ENCODE measurements at regions not wholly inside any gene's neighbourhood (a gene's known extent, or its start where the extent isn't known, plus 50 kb on each side); places are given as distances from the start of the nearest gene placed in this dataset.

DNA sequence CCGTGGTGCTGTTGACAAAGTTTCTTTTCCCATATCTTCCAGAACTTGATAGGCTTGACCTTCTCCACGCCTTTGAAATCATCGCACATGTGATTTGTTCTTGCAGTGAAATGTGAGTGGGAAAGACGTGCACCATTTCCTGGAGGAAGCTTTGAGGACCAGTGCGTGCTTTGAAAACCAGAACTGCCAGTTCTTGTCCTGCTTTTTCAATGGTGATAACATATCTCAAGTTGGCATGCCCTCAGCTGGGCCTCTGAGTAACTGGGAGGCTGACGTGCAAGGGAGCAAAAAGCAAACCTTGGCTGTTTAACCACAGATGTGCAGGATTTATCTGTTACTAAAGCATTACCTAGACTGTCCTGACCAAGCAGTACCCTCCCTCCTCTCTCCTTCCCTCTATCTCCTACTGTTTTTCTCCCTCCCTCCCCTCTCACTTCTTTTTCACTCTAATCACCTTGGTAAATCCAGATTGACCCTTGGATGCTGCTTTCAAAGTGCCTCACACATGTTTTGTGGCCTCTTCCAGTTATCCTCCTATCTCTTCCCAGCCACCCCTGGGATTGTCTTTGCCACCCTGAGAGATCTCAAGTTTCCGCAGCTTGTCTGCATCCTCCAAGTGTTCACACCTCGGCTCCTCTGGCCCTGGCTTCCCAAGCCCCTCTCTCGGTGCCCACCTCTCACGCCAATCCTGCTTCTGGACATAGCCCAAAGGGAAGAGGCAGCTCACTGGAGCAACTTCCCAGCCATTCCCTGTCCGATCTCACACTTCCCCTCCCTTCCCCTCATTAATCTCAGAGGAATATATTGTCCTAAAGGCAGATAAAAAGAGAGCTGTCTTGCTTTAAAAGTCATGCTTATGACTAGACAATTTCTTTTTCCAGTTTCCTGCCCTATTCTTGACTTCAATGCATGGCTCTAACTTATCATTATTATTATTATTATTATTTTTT, 198.3 kb downstream of the ERCC6L2 start:
- Histone ChIP-seq H3K4me3 (no peak overlapping the region), H3K9ac (no peak overlapping the region), H3K4me2 (peak overlapping the region in 6 of 11 experiments; percentile 0 to 26 (median 8); a peak in 5 of 22 replicates), H3K27me3 (no peaks in the 10 kb centered on the region), H3K4me1 (peaks cover 6 to 27% (median 24%) of the 10 kb centered on the region in 10 experiments; a peak in 15 of 20 replicates), H3K9me3 (replicated peaks in 1 of 11) (peaks cover 0 to 11% (median 6%) of the 10 kb centered on the region in 11 experiments; a peak in 10 of 22 replicates), H3K36me3 (no peaks in the 10 kb centered on the region), H3K27ac (no peak overlapping the region), H4K20me1 (no peaks in the 10 kb centered on the region)
- no peak for TF ChIP-seq Cebpa-rat (IDR thresholded peaks at IDR 0.05)

DNA sequence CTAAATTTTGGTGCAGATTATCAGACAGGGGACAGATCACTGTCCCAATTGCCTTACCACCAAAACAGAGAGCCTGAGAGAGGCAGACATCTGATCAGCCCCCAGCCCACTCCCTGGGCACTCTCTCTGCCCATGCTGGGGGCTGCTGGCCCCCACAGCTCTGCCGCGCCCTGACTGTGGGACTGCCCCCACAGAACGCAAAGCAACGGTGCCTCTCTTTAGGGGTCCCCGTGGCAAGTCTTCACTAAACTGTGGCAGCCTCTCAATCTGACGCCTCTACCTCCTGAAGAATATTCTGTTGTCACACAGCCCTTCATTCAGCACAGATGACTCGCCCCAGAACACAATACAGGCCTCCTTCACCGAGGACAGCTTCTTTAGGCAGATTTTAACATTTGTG, 197.4 kb downstream of the ERCC6L2 start:
- no peak overlapping the region for H3K27ac ChIP-seq
- H3K4me3 ChIP-seq, result no peak overlapping the region
- H3K9ac ChIP-seq, result no peak overlapping the region
- no peaks in the 10 kb centered on the region for H4K20me1 ChIP-seq
- no peaks in the 10 kb centered on the region for H3K36me3 ChIP-seq
- H3K4me1 ChIP-seq, result peaks cover 6 to 36% (median 25%) of the 10 kb centered on the region in 10 experiments; a peak in 15 of 20 replicates
- H3K4me2 ChIP-seq, result peak overlapping the region in 3 of 11 experiments; percentile 0 to 26 (median 5); a peak in 2 of 22 replicates
- H3K9me3 ChIP-seq (replicated peaks in 1 of 11), result peaks cover 0 to 4% (median 1%) of the 10 kb centered on the region in 11 experiments; a peak in 6 of 22 replicates
- no peak for TF ChIP-seq Cebpa-rat (IDR thresholded peaks at IDR 0.05)
- H3K27me3 ChIP-seq, result no peaks in the 10 kb centered on the region

DNA sequence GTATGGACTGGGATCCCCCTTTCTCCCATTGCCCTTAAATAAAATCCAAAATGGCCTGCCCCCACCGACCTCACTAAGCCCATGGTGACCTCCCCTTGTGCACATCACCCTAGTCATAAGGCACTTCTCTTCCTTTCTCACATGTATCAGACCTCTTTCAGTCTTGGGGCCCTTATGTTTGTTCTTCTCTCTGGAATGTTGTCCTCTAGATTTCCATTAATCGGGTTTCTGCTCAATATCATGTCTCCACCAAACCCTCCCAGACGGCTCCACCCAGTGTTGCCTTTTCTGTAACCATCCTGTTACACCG, 196.3 kb downstream of the ERCC6L2 start:
- Histone ChIP-seq H4K20me1 (no peaks in the 10 kb centered on the region), H3K4me2 (no peak overlapping the region), H3K27ac (no peak overlapping the region), H3K27me3 (no peaks in the 10 kb centered on the region), H3K36me3 (no peaks in the 10 kb centered on the region), H3K9me3 (replicated peaks in 1 of 11) (no peaks in the 10 kb centered on the region), H3K4me3 (no peak overlapping the region), H3K9ac (no peak overlapping the region), H3K4me1 (peaks cover 8 to 47% (median 25%) of the 10 kb centered on the region in 10 experiments; a peak in 16 of 20 replicates)
- TF ChIP-seq Cebpa-rat (IDR thresholded peaks at IDR 0.05), result no peak

DNA sequence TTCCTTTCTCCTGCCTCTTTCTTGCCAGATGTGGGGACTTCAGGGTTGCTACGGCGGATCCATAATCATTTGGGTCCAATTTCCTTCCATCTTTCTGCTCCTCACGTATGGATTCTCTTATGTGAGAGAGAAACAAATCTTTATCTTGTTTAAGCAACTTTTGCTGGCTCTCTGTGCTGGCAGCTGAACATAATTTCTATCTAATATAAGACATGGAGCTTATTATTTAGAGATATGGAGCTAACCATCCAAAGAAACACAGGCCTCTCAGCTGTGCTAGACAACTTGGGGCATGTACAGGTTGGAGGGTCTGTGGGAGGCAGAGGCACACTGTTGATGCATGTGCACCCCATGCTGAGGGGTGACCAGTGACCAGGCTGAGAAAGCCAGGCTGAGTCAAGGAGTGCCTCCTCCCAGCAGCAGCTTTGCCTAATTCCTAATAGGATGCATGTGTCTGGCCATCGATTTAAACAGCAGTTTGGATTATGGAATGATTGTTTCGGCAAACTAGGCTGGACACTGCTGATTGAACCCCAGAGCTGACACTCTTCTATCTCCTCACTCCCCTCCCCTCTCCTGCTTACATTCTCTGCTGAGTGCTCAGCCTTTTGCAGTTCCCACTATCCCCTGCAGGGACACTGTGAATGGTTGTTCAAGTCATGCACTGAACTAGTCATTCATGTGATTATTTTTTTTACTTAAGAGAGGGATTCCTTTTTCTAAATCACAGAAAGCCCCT, 195.8 kb downstream of the ERCC6L2 start:
- no peaks in the 10 kb centered on the region for H3K36me3 ChIP-seq
- H3K4me2 ChIP-seq, result no peak overlapping the region; a peak in 1 of 22 replicates
- no peaks in the 10 kb centered on the region for H3K27me3 ChIP-seq
- no peak overlapping the region for H3K4me3 ChIP-seq
- H4K20me1 ChIP-seq, result no peaks in the 10 kb centered on the region
- H3K9me3 ChIP-seq (replicated peaks in 1 of 11), result no peaks in the 10 kb centered on the region
- no peak overlapping the region for H3K27ac ChIP-seq
- peaks cover 8 to 52% (median 25%) of the 10 kb centered on the region in 10 experiments; a peak in 16 of 20 replicates for H3K4me1 ChIP-seq
- no peak for TF ChIP-seq Cebpa-rat (IDR thresholded peaks at IDR 0.05)
- H3K9ac ChIP-seq, result no peak overlapping the region

DNA sequence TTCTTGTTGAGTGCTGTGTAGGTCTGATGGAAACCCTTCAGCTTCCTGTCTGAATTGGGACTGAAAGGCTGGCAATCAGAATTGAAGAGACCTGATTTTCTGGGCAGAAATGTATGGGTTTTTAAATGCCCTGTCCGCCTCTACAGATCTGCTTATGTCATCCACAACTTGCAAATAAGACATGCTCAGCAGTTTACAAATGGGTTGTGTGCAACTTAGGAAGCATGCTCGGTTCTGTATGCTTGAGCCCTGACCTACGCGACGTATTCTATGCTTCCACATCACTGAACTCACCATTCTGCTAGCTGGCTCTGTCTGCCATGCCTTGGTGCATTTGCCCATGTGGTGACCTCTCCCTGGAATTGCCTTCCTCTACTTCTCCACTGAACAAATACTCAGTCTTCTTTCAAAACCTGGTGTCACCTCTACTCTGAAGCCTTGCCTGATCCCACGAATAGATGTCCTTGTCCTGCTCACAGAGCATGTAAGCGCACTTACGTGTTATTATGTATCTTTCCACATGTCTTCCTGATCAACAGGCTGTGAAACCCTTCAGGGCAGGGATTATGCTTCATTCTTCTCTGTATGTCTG, 194.2 kb downstream of the ERCC6L2 start:
- Histone ChIP-seq H3K27me3 (no peaks in the 10 kb centered on the region), H3K4me2 (peak overlapping the region in 4 of 11 experiments; percentile 4 to 49 (median 34); a peak in 5 of 22 replicates)

DNA sequence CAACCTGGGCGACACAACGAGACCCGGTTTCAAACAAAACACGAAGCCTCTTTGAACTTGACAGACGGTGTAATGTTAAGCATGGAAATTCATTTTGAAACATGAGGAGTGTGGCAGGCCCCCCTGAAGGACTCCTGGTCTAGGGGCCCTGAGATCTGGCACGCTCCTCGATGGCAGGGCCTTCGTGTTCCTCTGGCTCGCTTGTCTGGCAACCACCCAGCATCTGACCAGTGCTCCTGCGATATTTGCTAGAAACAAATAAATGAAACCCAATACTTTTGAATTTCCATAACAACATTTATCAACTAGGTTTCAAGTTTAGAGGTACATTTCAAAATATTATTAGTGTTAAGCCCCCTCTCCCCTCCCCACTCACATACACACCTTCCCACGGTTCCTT, 193.0 kb downstream of the ERCC6L2 start:
- no peak for TF ChIP-seq Cebpa-rat (IDR thresholded peaks at IDR 0.05)
- H3K27me3 ChIP-seq, result no peaks in the 10 kb centered on the region
- H3K36me3 ChIP-seq, result no peaks in the 10 kb centered on the region
- no peaks in the 10 kb centered on the region for H4K20me1 ChIP-seq
- H3K4me1 ChIP-seq, result peaks cover 16 to 74% (median 25%) of the 10 kb centered on the region in 10 experiments
- H3K27ac ChIP-seq, result no peak overlapping the region
- H3K4me3 ChIP-seq, result no peak overlapping the region
- H3K4me2 ChIP-seq, result peak overlapping the region in 3 of 11 experiments; percentile 25 to 49 (median 45); a peak in 3 of 22 replicates
- H3K9ac ChIP-seq, result no peak overlapping the region
- H3K9me3 ChIP-seq (replicated peaks in 1 of 11), result no peaks in the 10 kb centered on the region

More for the DNA sequence above, 194.2 kb downstream of the ERCC6L2 start:
- no peaks in the 10 kb centered on the region for H3K9me3 ChIP-seq (replicated peaks in 1 of 11)
- no peaks in the 10 kb centered on the region for H4K20me1 ChIP-seq
- TF ChIP-seq Cebpa-rat (IDR thresholded peaks at IDR 0.05), result no peak
- H3K27ac ChIP-seq, result no peak overlapping the region
- H3K36me3 ChIP-seq, result no peaks in the 10 kb centered on the region
- H3K4me1 ChIP-seq, result peaks cover 4 to 67% (median 19%) of the 10 kb centered on the region in 10 experiments; a peak in 18 of 20 replicates
- H3K9ac ChIP-seq, result no peak overlapping the region
- H3K4me3 ChIP-seq, result no peak overlapping the region

DNA sequence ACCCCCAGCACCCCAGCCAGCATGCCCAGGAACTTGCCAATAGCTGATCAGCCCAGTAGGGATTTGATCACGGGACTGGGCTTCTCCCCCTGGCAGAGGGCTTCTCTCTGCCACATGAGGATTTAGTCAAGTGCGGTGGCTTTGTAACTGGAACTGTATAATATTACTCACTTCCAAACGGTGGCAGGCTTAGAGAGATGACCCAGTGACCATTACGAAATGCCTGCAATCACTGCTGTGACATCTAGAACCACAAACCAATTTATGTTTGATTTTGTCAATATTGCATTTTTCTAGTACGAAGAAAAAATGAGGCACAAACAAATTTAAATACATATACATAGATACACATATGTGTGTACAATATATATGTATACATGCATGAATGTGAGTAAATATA, 192.1 kb downstream of the ERCC6L2 start:
- peak overlapping the region in 3 of 11 experiments; percentile 59 to 89 (median 85); a peak in 6 of 22 replicates for H3K4me2 ChIP-seq
- H3K4me3 ChIP-seq, result no peak overlapping the region
- 0 out of 22 replicates have a peak, but pooled peaks cover 0 to 5% (median 0%) of the 10 kb centered on the region in 11 experiments for H3K9me3 ChIP-seq (replicated peaks in 1 of 11)
- TF ChIP-seq Cebpa-rat (IDR thresholded peaks at IDR 0.05), result no peak
- H3K27ac ChIP-seq, result peak overlapping the region in 3 of 11 experiments; percentile 21 to 50 (median 36); a peak in 4 of 22 replicates
- peaks cover 17 to 76% (median 26%) of the 10 kb centered on the region in 10 experiments for H3K4me1 ChIP-seq
- no peaks in the 10 kb centered on the region for H3K36me3 ChIP-seq
- H3K9ac ChIP-seq, result peak overlapping the region in 1 of 11 experiments; percentile 7; a peak in 1 of 22 replicates
- no peaks in the 10 kb centered on the region for H3K27me3 ChIP-seq
- no peaks in the 10 kb centered on the region for H4K20me1 ChIP-seq

DNA sequence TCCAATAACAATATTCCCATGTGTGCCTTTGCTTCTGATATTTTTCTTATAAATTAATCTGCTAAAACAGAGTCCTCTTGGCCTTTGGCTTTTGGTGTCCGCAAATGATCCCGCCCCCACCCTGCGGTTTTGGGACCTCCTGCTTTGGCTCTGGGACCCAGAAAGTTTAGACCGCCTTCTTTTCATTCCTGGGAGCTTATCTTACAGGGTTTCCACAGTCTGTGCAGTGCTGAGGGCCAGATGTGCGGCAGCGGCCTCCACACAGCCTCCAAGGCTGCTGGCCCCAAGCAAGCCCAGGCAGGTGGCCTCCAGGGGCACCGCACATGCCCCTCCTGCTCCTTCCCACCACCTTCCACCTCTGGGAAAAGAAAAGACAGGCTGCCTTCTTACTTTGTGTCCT, 191.5 kb downstream of the ERCC6L2 start:
- no peak for TF ChIP-seq Cebpa-rat (IDR thresholded peaks at IDR 0.05)
- Histone ChIP-seq H3K9me3 (replicated peaks in 1 of 11) (0 out of 22 replicates have a peak, but pooled peaks cover 0 to 5% (median 0%) of the 10 kb centered on the region in 11 experiments), H3K36me3 (no peaks in the 10 kb centered on the region), H3K4me2 (peak overlapping the region in 3 of 11 experiments; percentile 59 to 89 (median 85); a peak in 6 of 22 replicates), H3K4me1 (peaks cover 23 to 82% (median 31%) of the 10 kb centered on the region in 10 experiments), H3K9ac (peak overlapping the region in 1 of 11 experiments; percentile 7; a peak in 1 of 22 replicates), H3K27ac (peak overlapping the region in 3 of 11 experiments; percentile 21 to 50 (median 36); a peak in 4 of 22 replicates), H3K4me3 (no peak overlapping the region), H4K20me1 (no peaks in the 10 kb centered on the region), H3K27me3 (no peaks in the 10 kb centered on the region)

All from BLaER1 treated with 17β-estradiol and CSF1 and Interleukin-3, amounts not matched to agents 10 nM and 100 nM (cell line).